ENCODE measurements at regions not wholly inside any gene's neighbourhood (a gene's known extent, or its start where the extent isn't known, plus 50 kb on each side); places are given as distances from the start of the nearest gene placed in this dataset.

DNA sequence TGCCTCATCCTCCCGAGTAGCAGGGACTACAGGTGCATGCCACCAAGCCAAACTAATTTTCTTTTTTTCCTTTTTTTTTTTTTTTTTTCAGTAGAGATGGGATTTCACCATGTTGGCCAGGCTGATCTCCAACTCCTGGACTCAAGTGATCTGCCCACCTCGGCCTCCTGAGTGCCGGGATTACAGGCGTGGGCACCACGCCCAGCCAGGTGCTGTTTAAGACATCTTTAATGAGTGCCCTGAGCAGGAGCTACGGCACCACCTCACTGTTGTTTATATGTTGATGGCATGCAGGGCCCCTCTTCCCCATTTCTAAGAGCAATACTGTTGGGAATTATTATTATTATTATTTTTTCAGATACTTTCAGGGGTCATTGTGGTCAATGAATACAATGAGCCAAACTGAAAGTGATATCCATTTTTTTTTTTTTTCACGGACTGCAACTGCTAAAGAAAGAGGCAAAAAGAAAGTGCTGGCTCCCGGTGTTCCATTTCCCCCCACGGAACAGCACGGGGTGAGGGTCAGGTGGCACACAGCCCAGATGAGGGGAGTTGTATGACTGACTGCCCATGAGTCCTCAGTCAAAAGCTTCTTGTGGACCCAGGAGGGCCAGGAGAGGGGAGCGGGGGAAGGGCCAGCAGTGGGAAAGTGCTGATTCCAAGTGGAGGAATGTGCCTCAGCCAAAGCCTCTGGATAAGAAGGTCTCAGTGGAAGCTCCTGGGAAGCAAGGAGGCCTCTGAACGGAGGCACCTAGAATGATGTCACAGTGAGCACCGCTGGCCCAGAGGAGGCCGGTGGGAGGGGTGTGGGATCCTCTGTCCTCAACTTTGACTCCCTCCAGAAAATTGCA, 101.8 kb upstream of the HPF1 start:
- H3K27me3 ChIP-seq (replicated peaks in 1 of 7): peaks cover 0 to 3% (median 0%) of the 10 kb centered on the region in 7 donors
- H3K9me3 ChIP-seq: no peaks in the 10 kb centered on the region
- TF ChIP-seq, protein P1, sequence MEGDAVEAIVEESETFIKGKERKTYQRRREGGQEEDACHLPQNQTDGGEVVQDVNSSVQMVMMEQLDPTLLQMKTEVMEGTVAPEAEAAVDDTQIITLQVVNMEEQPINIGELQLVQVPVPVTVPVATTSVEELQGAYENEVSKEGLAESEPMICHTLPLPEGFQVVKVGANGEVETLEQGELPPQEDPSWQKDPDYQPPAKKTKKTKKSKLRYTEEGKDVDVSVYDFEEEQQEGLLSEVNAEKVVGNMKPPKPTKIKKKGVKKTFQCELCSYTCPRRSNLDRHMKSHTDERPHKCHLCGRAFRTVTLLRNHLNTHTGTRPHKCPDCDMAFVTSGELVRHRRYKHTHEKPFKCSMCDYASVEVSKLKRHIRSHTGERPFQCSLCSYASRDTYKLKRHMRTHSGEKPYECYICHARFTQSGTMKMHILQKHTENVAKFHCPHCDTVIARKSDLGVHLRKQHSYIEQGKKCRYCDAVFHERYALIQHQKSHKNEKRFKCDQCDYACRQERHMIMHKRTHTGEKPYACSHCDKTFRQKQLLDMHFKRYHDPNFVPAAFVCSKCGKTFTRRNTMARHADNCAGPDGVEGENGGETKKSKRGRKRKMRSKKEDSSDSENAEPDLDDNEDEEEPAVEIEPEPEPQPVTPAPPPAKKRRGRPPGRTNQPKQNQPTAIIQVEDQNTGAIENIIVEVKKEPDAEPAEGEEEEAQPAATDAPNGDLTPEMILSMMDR (IDR thresholded peaks at IDR 0.05 in 8 of 11, conservative IDR thresholded peaks at IDR 0.05 in 3 of 11): no peak
- no peak for TF ChIP-seq POLR2A (IDR thresholded peaks at IDR 0.05)
- TF ChIP-seq POLR2AphosphoS5 (IDR thresholded peaks at IDR 0.05): no peak
- no peak overlapping the region for H3K27ac ChIP-seq
- WGBS, 5 donors: 73 to 86% (median 82%) methylated on average over 14 of the region's 14 CpGs
- intact Hi-C loops (cut with DNase I; ENCODE audit: low total_unique reads): no loop called here
- H3K4me3 ChIP-seq: peak overlapping the region in 1 of 8 donors; percentile 13
- DNase-seq: no peak
- H3K36me3 ChIP-seq: no peaks in the 10 kb centered on the region
- no peaks in the 10 kb centered on the region for H3K4me1 ChIP-seq

DNA sequence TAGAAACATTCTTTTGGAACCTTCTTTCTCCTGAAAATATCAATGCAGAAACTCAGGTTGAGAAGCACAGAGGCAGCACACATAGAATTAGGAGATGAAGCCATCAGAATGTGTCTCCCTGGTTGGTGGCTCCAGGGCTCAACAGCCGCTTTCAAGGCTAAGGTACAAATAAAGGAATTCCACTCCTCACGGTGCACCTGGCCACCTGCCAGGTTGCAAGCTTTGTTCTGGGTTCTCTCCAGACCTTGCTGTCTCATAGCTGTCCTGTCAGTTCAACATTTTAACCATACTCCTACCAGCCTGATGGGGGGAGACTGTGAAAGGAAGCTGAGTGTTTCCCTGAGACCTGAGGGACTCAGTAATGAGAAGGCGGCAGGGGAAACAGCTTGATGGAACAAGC, 96.3 kb upstream of the HPF1 start:
- Histone ChIP-seq H3K27ac (no peak overlapping the region), H3K4me3 (no peak overlapping the region), H3K4me1 (no peaks in the 10 kb centered on the region), H3K9me3 (no peaks in the 10 kb centered on the region), H3K27me3 (replicated peaks in 1 of 7) (no peaks in the 10 kb centered on the region), H3K36me3 (no peaks in the 10 kb centered on the region)
- intact Hi-C loops (cut with DNase I; ENCODE audit: low total_unique reads): no loop called here
- 46 to 56% (median 53%) methylated on average over 3 of the region's 3 CpGs for WGBS, 5 donors
- no peak for DNase-seq
- no peak for TF ChIP-seq POLR2AphosphoS5 (IDR thresholded peaks at IDR 0.05)
- TF ChIP-seq POLR2A (IDR thresholded peaks at IDR 0.05): no peak

DNA sequence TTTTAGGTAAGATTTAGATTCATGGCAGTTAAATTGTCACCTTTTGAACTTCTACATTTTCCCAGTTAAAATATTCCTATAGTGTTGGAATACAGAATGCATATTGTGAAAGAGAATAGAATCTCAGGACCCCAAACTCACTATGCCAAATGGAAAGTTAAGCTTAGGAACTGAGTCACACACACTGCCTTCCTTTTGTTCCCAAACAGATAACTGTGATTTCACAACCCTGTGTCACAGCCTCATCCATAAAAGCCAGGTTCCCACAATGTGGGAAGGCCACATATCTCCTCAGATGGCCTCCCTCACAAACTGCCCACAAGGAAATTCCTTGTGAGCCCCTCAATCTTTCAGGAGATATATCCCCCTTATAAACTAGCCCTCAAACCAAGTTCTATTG, 94.7 kb upstream of the HPF1 start:
- intact Hi-C loops (cut with DNase I; ENCODE audit: low total_unique reads): no loop called here
- Histone ChIP-seq H3K4me1 (no peaks in the 10 kb centered on the region), H3K27me3 (replicated peaks in 1 of 7) (no peaks in the 10 kb centered on the region), H3K36me3 (no peaks in the 10 kb centered on the region), H3K27ac (no peak overlapping the region), H3K4me3 (no peak overlapping the region), H3K9me3 (no peaks in the 10 kb centered on the region)
- TF ChIP-seq, protein P1 (IDR thresholded peaks at IDR 0.05 in 8 of 11, conservative IDR thresholded peaks at IDR 0.05 in 3 of 11): no peak
- no peak for TF ChIP-seq POLR2AphosphoS5 (IDR thresholded peaks at IDR 0.05)
- TF ChIP-seq POLR2A (IDR thresholded peaks at IDR 0.05): no peak
- DNase-seq: no peak

DNA sequence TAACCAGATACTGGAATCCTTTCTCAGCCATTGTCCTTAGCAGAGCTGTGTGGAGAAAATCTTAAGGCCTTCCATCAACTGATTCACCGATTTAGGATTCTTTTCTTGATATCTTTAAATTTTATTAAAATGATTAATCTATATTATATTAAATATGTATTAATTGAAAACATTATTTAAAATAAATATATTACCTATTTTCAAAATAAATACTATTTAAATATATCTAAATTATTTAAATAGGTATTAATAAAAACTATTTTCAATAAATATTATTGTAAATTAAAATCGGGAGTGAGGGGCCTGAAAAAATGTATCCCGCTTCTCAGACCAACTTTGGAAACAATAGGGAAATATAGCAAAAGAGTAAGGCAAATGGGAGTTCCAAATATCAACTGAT, 94.0 kb upstream of the HPF1 start:
- H3K9me3 ChIP-seq: no peaks in the 10 kb centered on the region
- no peak overlapping the region for H3K4me3 ChIP-seq
- TF ChIP-seq, protein P1 (IDR thresholded peaks at IDR 0.05 in 8 of 11, conservative IDR thresholded peaks at IDR 0.05 in 3 of 11): no peak
- TF ChIP-seq POLR2AphosphoS5 (IDR thresholded peaks at IDR 0.05) (no peak), POLR2A (IDR thresholded peaks at IDR 0.05) (no peak)
- H3K36me3 ChIP-seq: no peaks in the 10 kb centered on the region
- intact Hi-C loops (cut with DNase I; ENCODE audit: low total_unique reads): no loop called here
- no peak for DNase-seq
- WGBS, 5 donors: 90 to 97% (median 93%) methylated on average over 3 of the region's 3 CpGs
- no peak overlapping the region for H3K27ac ChIP-seq
- no peaks in the 10 kb centered on the region for H3K27me3 ChIP-seq (replicated peaks in 1 of 7)
- H3K4me1 ChIP-seq: no peaks in the 10 kb centered on the region

Measured in spleen (tissue), 11 donors.